A673 (cell line): ENCODE measurements at regions not wholly inside any gene's neighbourhood (a gene's known extent, or its start where the extent isn't known, plus 50 kb on each side); places are given as distances from the start of the nearest gene placed in this dataset.

ENCODE experiments used
- CTCF ChIP-seq: fragments of 300-800, 200-600 bp; sonication (generic); conservative IDR thresholded peaks from 2 replicates; pipeline ENCODE4 v1.5.1; 2017; ENCODE audit warnings: low read depth, mild to moderate bottlenecking, antibody characterized with exemption, low read length, moderate library complexity, mixed read lengths
- EZH2 ChIP-seq: fragments of 200-600 bp; sonication (generic); IDR thresholded peaks from 2 replicates; pipeline ENCODE4 v1.6.1; 2017; ENCODE audit warnings: borderline replicate concordance, low read depth, mild to moderate bottlenecking, mixed read lengths, antibody characterized with exemption, low read length; ENCODE audit not compliant: poor library complexity, severe bottlenecking

- TF ChIP-seq CTCF, result no peak
- no peak for TF ChIP-seq EZH2
These were observed 178.8 kb upstream of the BMPER start for GRCh38 chr7:33726582-33726981.
